Chondrocyte (in vitro differentiated cells): ENCODE measurements at regions not wholly inside any gene's neighbourhood (a gene's known extent, or its start where the extent isn't known, plus 50 kb on each side); places are given as distances from the start of the nearest gene placed in this dataset.
A peak's percentile ranks its signal among the peaks of the same experiment; 100 is the strongest.

Source experiments
- DNase-seq: peaks from one replicate; pipeline ENCODE4 v3.0.0; 2021; ENCODE audit warnings: mixed read lengths, low spot score
- H3K27ac Mint-ChIP-seq: one replicate; pipeline ENCODE4 v1.8.0; 2021; ENCODE audit warnings: mild to moderate bottlenecking, moderate library complexity, mixed read lengths; ENCODE audit not compliant: unreplicated experiment
- H3K27me3 Mint-ChIP-seq: 2 replicates; pipeline ENCODE4 v1.8.0; 2021; ENCODE audit warnings: low read depth, mixed read lengths
- H3K36me3 Mint-ChIP-seq: 2 replicates; pipeline ENCODE4 v1.8.0; 2021; ENCODE audit warnings: low read depth, mixed read lengths
- H3K4me1 Mint-ChIP-seq: 2 replicates; pipeline ENCODE4 v1.8.0; 2021; ENCODE audit warnings: low read depth, mild to moderate bottlenecking, mixed read lengths
- H3K4me3 Mint-ChIP-seq: one replicate; pipeline ENCODE4 v1.8.0; 2021; ENCODE audit warnings: mild to moderate bottlenecking, moderate library complexity, mixed read lengths; ENCODE audit not compliant: unreplicated experiment
- H3K9me3 Mint-ChIP-seq: 2 replicates; pipeline ENCODE4 v1.8.0; 2021; ENCODE audit warnings: low read depth, mixed read lengths
- CTCF ChIP-seq: fragments of 200-600 bp; sonication (generic); IDR thresholded peaks from 2 replicates; pipeline ENCODE4 v1.5.0; 2021; ENCODE audit warnings: antibody characterized with exemption, mild to moderate bottlenecking, moderate library complexity

DNA sequence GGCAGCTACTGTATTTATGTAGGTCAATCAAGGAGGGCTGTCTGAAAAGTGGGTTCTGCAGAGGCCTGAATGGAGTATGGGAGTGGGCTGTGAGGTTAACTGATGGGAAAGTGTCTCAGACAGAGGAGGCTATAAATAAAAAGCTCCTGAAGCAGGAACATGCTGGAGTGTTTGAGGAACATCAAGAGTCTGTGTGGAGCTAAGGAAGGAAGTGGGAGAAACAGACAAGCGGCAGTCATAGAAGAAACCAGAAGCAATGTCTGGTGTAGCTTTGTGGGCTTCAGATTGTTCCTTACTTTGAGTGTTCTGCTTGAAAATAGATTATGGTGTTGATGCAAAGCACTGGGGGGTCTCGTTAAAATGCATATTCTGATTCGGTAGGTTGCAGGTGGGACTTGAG, 101.5 kb upstream of the OGFRL1 start:
- Mint-ChIP-seq H3K27me3 (no peaks in the 10 kb centered on the region), H3K4me1 (no peaks in the 10 kb centered on the region), H3K9me3 (peaks cover 12% of the 10 kb centered on the region), H3K27ac (no peak overlapping the region), H3K4me3 (no peak overlapping the region), H3K36me3 (peaks cover 6% of the 10 kb centered on the region)
- no peak for DNase-seq
- TF ChIP-seq CTCF: no peak

DNA sequence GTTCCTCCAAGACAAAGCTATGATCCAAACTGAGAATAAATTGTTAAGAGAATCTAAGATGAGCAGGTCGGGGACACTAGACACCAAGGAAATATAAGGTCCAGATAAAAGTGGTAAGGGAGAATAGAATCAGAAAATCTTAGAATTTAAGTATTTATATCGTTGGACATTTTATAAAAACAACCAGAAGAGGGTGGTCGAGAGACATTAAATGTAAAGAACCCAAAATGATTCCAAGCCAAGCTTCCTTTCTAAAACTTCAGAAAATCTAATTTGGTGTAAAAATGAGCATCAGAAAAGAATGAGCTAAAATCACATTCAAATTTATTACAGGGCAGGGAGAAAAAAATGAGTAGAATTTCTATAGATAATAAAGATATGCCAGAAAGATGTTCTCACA, 97.8 kb upstream of the OGFRL1 start:
- Mint-ChIP-seq H3K27me3 (no peaks in the 10 kb centered on the region), H3K9me3 (no peaks in the 10 kb centered on the region), H3K4me1 (peaks cover 7% of the 10 kb centered on the region), H3K4me3 (no peak overlapping the region), H3K36me3 (no peaks in the 10 kb centered on the region), H3K27ac (no peak overlapping the region)
- peak; percentile 87 for TF ChIP-seq CTCF
- DNase-seq: no peak

DNA sequence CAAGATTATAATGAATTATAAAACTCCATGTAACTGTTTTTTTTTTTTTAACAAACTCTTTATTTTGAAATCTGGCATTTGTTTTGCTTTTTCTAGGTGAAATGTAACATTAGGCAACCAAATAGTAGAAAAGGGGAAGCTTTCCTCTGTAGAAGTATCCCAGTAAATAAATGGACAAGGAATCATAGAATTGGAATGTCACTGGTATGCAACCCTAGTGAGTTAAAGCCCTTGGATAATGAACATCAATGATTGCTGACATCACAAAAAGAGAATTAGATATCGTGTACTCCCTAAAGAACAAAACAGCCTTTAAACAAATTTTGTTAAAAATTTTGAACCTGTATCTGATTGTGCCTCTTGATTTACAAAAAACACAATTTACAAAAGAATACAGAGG, 93.9 kb upstream of the OGFRL1 start:
- Mint-ChIP-seq H3K9me3 (no peaks in the 10 kb centered on the region), H3K27ac (no peak overlapping the region), H3K4me1 (peaks cover 20% of the 10 kb centered on the region), H3K27me3 (no peaks in the 10 kb centered on the region), H3K36me3 (no peaks in the 10 kb centered on the region), H3K4me3 (no peak overlapping the region)
- no peak for DNase-seq
- no peak for TF ChIP-seq CTCF

DNA sequence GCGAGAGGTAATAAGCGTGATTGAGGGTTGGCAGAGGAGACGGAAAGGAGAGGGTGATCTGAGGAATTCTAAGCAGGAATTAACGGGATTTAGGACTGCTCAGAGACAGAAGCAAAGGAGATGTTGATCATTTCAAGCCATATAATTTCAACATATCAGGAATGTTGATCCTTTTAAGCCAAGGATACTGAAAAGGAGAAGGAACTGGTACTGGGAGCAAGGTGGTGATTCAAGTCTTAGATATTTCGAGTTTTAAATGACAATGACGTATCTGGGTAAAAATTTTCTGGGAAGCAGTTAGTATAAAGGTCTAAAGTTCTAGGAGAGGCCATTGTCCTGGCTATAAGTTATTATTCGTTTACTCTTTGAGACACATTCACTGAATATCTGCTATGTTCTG, 91.3 kb upstream of the OGFRL1 start:
- TF ChIP-seq CTCF: no peak
- no peak for DNase-seq
- Mint-ChIP-seq H3K4me1 (peaks cover 20% of the 10 kb centered on the region), H3K36me3 (no peaks in the 10 kb centered on the region), H3K4me3 (no peak overlapping the region), H3K27ac (peak overlapping the region; percentile 87), H3K9me3 (no peaks in the 10 kb centered on the region), H3K27me3 (no peaks in the 10 kb centered on the region)

GRCh38 chr6:71197780-71198179, 90.8 kb upstream of the OGFRL1 start:
- no peak for TF ChIP-seq CTCF
- Mint-ChIP-seq H3K9me3 (no peaks in the 10 kb centered on the region), H3K27ac (peak overlapping the region; percentile 65), H3K36me3 (no peaks in the 10 kb centered on the region), H3K27me3 (no peaks in the 10 kb centered on the region), H3K4me3 (no peak overlapping the region), H3K4me1 (peaks cover 20% of the 10 kb centered on the region)
- no peak for DNase-seq
